Right atrium auricular region (tissue), 2 donors: ENCODE measurements at regions not wholly inside any gene's neighbourhood (a gene's known extent, or its start where the extent isn't known, plus 50 kb on each side); places are given as distances from the start of the nearest gene placed in this dataset.

Experiments used
- DNase-seq: peaks from one replicate; pipeline ENCODE4 v3.0.0-alpha.2; 2019; ENCODE audit warnings: low spot score
- H3K27ac ChIP-seq, 2 donors: fragments of 200-600 bp; sonication (generic); 1 replicate in 1 of 2; 2 replicates in 1 of 2; pipeline ENCODE4 v1.5.1; 2016 to 2019
- H3K27me3 ChIP-seq, 2 donors: fragments of 200-600 bp; sonication (generic); one replicate each; pipeline versions ENCODE4 v1.5.1 to v1.6.0; 2017 to 2019
- H3K36me3 ChIP-seq: fragments of 200-600 bp; sonication (generic); one replicate; pipeline ENCODE4 v1.5.1; 2016
- H3K4me1 ChIP-seq, 2 donors: fragments of 200-600 bp; sonication (generic); one replicate each; pipeline versions ENCODE4 v1.5.1 to v1.6.0; 2017 to 2019
- H3K4me3 ChIP-seq, 2 donors: fragments of 200-600 bp; sonication (generic); 1 replicate in 1 of 2; 2 replicates in 1 of 2; pipeline ENCODE4 v1.5.1; 2017 to 2019; ENCODE audit warnings: mild to moderate bottlenecking in 1 of 2, moderate library complexity in 1 of 2
- H3K9me3 ChIP-seq, 2 donors: fragments of 200-600 bp; sonication (generic); one replicate each; pipeline ENCODE4 v1.5.1; 2019
- TF ChIP-seq, protein P1 (sequence below), 2 donors: fragments of 200-600 bp; sonication (generic); IDR thresholded peaks; one replicate each; pipeline ENCODE4 v1.5.1; 2019; ENCODE audit warnings: antibody characterized with exemption in 2 of 2

DNA sequence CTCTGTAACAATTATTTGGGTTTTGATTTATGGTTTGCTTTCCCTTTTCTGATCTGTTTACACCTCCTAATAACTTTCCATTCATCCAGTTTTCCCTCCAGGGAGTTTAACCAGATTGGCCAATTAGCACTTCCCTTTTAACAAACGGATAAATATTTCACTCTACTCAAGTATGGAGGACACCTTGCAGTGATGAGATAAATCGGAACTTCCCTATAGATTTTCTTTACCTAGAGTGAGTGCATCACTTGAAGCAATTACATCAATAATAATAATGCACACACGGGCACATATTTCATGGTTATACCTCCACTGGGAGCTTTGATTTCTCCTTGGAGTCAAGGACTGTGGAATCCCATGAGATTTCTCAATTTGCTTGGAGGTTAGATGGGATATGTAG lies 239.1 kb upstream of the CFAP20DC start:
- no peaks in the 10 kb centered on the region for H3K36me3 ChIP-seq
- no peaks in the 10 kb centered on the region for H3K4me1 ChIP-seq
- H3K4me3 ChIP-seq = no peak overlapping the region
- H3K27me3 ChIP-seq = no peaks in the 10 kb centered on the region
- TF ChIP-seq, protein P1, sequence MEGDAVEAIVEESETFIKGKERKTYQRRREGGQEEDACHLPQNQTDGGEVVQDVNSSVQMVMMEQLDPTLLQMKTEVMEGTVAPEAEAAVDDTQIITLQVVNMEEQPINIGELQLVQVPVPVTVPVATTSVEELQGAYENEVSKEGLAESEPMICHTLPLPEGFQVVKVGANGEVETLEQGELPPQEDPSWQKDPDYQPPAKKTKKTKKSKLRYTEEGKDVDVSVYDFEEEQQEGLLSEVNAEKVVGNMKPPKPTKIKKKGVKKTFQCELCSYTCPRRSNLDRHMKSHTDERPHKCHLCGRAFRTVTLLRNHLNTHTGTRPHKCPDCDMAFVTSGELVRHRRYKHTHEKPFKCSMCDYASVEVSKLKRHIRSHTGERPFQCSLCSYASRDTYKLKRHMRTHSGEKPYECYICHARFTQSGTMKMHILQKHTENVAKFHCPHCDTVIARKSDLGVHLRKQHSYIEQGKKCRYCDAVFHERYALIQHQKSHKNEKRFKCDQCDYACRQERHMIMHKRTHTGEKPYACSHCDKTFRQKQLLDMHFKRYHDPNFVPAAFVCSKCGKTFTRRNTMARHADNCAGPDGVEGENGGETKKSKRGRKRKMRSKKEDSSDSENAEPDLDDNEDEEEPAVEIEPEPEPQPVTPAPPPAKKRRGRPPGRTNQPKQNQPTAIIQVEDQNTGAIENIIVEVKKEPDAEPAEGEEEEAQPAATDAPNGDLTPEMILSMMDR (IDR thresholded peaks at IDR 0.05) = no peak
- DNase-seq = no peak
- peaks cover 0 to 11% of the 10 kb centered on the region in 2 donors for H3K9me3 ChIP-seq
- no peak overlapping the region for H3K27ac ChIP-seq

DNA sequence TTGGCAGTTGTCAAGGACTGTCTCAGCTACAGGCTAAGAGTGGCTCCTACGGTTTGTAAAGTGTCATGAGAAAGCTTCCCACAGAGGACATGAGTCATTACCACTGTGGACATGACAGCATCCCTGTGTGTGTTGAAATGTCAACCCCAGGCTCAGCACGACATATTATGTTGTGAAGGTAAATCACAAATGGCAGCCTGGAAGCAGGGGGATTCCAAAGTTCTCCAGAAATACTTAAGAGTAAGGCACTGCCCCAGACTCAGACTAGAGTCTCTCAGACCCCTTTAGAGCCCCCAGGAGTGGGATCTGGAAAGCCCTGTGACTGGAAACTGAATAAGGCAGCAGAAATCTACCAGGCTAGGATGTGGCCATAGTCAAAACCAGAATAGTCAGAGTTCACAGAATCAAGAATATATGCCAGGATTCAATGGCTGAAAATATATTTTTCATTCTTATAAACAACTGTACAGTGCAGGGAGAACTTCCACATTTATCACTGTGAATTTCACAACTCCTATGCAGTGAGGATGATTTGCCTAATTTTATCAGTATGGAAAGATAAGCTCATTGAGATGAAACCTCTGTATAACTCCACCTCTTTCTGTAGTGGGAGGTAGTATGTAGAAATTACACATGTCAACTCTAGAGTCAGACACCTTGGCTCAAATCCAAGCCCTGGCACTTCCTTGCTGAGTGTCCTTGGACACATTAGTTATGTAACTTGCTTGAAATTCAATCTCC lies 237.1 kb upstream of the CFAP20DC start:
- no peak for DNase-seq
- TF ChIP-seq, protein P1 (IDR thresholded peaks at IDR 0.05) = no peak
- H3K9me3 ChIP-seq = no peaks in the 10 kb centered on the region
- H3K4me3 ChIP-seq = no peak overlapping the region
- no peaks in the 10 kb centered on the region for H3K4me1 ChIP-seq
- H3K27me3 ChIP-seq = no peaks in the 10 kb centered on the region
- no peaks in the 10 kb centered on the region for H3K36me3 ChIP-seq
- no peak overlapping the region for H3K27ac ChIP-seq

DNA sequence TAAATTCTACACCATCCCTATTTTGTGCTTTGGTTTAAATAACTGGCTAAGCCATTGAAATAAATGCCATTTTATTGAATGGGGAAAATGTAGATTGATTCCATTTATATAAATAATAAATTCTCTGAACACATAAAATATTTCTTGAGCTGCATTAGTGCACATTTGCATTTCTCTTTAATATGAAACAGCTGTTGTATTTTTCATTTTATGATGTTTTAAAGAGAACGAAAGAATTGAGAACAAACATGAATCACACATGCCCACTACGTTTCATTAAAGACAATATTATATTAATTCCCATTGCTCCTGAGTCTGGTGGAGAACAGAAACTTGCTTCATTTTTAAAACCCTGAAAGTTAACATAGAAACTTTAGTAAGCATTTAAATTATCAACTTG lies 235.7 kb upstream of the CFAP20DC start:
- Histone ChIP-seq H3K27me3 (no peaks in the 10 kb centered on the region), H3K4me3 (no peak overlapping the region), H3K9me3 (no peaks in the 10 kb centered on the region), H3K27ac (no peak overlapping the region), H3K36me3 (no peaks in the 10 kb centered on the region), H3K4me1 (no peaks in the 10 kb centered on the region)
- no peak for DNase-seq
- TF ChIP-seq, protein P1 (IDR thresholded peaks at IDR 0.05) = no peak

DNA sequence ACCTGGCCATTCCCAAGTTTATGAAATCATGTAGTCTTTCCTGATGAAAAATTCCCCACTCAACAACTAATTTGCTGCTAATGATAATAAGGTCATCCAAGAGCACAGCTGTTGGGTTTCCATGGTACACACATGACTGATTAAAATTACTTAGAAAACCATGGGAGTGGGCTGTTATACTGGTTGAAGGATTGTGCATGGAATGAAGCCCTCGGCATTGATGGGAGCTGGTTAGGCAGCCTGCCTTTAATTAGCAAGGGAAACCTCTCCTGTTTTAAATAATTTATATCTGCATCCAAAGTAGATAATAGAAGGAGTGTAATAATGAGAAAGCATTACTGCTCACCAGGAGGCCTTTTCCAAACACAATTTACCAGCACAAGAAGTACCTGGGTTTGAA lies 235.1 kb upstream of the CFAP20DC start:
- Histone ChIP-seq H3K9me3 (no peaks in the 10 kb centered on the region), H3K27me3 (no peaks in the 10 kb centered on the region), H3K36me3 (no peaks in the 10 kb centered on the region), H3K4me3 (no peak overlapping the region), H3K4me1 (no peaks in the 10 kb centered on the region), H3K27ac (no peak overlapping the region)
- TF ChIP-seq, protein P1 (IDR thresholded peaks at IDR 0.05) = no peak
- DNase-seq = no peak

DNA sequence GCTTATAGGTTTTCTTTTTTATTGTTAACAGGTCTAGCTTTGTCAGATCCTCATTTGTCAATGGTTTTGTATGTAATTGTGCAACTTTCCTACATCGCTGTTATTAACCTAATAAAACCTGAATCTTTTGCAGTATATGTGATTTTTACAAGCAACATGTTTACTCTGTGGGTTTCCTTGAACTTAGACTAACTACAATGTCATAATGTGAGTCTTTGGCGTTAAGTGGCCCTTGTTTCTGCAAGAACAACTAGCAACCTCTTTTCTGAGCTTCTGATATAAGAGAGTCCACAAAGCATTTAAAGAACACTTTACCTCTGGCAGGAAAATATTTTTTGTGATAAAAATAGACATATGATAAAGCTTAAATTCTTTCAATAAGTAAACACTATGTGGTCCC lies 230.3 kb upstream of the CFAP20DC start:
- Histone ChIP-seq H3K36me3 (no peaks in the 10 kb centered on the region), H3K4me3 (no peak overlapping the region), H3K27ac (no peak overlapping the region), H3K27me3 (no peaks in the 10 kb centered on the region), H3K4me1 (no peaks in the 10 kb centered on the region), H3K9me3 (no peaks in the 10 kb centered on the region)
- no peak for DNase-seq
- TF ChIP-seq, protein P1 (IDR thresholded peaks at IDR 0.05) = no peak

DNA sequence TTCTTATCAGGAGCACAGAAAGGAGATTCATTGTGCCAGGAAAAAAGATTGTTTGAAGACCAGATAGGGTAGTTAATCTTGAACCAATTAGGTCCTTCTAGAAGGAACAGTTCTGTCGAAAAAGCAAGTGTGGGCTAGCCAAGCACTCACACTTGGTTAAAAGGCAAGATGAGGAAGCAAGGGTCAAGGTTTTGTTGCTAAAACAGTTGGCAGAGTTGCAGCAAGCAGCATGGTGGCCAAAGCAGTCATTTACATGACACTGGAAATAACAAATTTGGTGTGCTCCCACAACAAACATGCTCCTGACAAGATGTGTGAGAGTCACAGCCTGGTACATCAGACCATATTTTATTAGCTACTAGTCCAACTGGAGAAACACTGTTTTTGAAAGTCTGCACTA lies 228.0 kb upstream of the CFAP20DC start:
- Histone ChIP-seq H3K27ac (no peak overlapping the region), H3K27me3 (no peaks in the 10 kb centered on the region), H3K4me3 (no peak overlapping the region), H3K9me3 (no peaks in the 10 kb centered on the region), H3K4me1 (no peaks in the 10 kb centered on the region), H3K36me3 (no peaks in the 10 kb centered on the region)
- DNase-seq = no peak
- TF ChIP-seq, protein P1 (IDR thresholded peaks at IDR 0.05) = no peak
